Mucosa of descending colon (tissue), 3 donors: ENCODE measurements at regions not wholly inside any gene's neighbourhood (a gene's known extent, or its start where the extent isn't known, plus 50 kb on each side); places are given as distances from the start of the nearest gene placed in this dataset.

Source experiments
- ATAC-seq: fragments of 200-7000 bp; cut with Tn5 transposase; one replicate; pipeline ENCODE4 v1.9.1; 2020; ENCODE audit warnings: mild to moderate bottlenecking, moderate library complexity
- DNase-seq, 3 donors: peaks; one replicate each; pipeline ENCODE4 v3.0.0-alpha.2; 2020
- H3K36me3 ChIP-seq: fragments of 200-600 bp; one replicate; pipeline ENCODE4 v1.8.0; 2021; ENCODE audit warnings: low read depth, mild to moderate bottlenecking
- H3K4me1 ChIP-seq: fragments of 200-600 bp; one replicate; pipeline ENCODE4 v1.8.0; 2021; ENCODE audit warnings: low read depth, mild to moderate bottlenecking
- H3K4me3 ChIP-seq: fragments of 200-600 bp; one replicate; pipeline ENCODE4 v1.8.0; 2021; ENCODE audit warnings: mild to moderate bottlenecking
- H3K9me3 ChIP-seq: fragments of 200-600 bp; one replicate; pipeline ENCODE4 v1.8.0; 2021; ENCODE audit warnings: mild to moderate bottlenecking
- intact Hi-C, 2 donors: fragments of 100-400 bp; cut with DNase I in 1 of 2; cut with micrococcal nuclease in 1 of 2; formaldehyde crosslinking; loops; one replicate each; pipeline versions ENCODE4 v1.11.0 to v1.11.1; 2022; cut with DNase I, micrococcal nuclease
- TF ChIP-seq, protein P1 (sequence below): fragments of 200-600 bp; IDR thresholded peaks from one replicate; pipeline ENCODE4 v1.8.0; 2022; ENCODE audit warnings: antibody characterized with exemption, mild to moderate bottlenecking
- donor health status: DM: no; HTN: no; CAD: no; lungs with moderate emphysema.
- donor health status: DM: no; HTN: no; CAD: no.
- donor health status: DM: no; HTN: yes; CAD: no.

- ATAC-seq (no peak), DNase-seq (no peak)
- no peaks in the 10 kb centered on the region for H3K36me3 ChIP-seq
- intact Hi-C loops, result no loop called here
- TF ChIP-seq, protein P1, sequence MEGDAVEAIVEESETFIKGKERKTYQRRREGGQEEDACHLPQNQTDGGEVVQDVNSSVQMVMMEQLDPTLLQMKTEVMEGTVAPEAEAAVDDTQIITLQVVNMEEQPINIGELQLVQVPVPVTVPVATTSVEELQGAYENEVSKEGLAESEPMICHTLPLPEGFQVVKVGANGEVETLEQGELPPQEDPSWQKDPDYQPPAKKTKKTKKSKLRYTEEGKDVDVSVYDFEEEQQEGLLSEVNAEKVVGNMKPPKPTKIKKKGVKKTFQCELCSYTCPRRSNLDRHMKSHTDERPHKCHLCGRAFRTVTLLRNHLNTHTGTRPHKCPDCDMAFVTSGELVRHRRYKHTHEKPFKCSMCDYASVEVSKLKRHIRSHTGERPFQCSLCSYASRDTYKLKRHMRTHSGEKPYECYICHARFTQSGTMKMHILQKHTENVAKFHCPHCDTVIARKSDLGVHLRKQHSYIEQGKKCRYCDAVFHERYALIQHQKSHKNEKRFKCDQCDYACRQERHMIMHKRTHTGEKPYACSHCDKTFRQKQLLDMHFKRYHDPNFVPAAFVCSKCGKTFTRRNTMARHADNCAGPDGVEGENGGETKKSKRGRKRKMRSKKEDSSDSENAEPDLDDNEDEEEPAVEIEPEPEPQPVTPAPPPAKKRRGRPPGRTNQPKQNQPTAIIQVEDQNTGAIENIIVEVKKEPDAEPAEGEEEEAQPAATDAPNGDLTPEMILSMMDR, result no peak
- H3K9me3 ChIP-seq, result no peaks in the 10 kb centered on the region
- no peaks in the 10 kb centered on the region for H3K4me1 ChIP-seq
- H3K4me3 ChIP-seq, result no peak overlapping the region
Measured at GRCh38 chr12:13586361-13586760, 389.8 kb downstream of the EMP1 start.

- no peak for ATAC-seq
Measured at GRCh38 chr12:13584541-13584940, 388.0 kb downstream of the EMP1 start.

DNA sequence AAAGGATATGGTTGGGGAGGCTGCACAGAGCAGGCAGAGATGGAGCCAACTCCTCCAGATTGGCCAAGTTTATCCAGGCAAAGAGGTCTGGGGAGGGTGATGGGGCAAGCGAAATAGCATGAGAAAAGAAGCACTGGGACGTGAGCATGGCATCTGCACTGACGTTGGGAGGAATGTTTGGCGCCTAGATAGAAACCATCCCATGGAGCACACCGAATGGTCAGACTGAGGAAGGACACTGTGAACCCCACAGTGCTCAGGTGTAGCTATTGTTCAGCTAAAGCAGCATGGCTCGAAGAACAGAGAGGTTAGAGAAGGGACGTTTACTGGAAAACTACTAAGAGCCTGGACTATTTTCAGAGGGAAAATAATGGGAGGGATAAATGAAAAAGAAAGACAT, 387.1 kb downstream of the EMP1 start:
- TF ChIP-seq, protein P1, result no peak
- no peak for DNase-seq
- ATAC-seq, result no peak
- H3K9me3 ChIP-seq, result no peaks in the 10 kb centered on the region
- H3K4me3 ChIP-seq, result no peak overlapping the region
- no peaks in the 10 kb centered on the region for H3K4me1 ChIP-seq
- H3K36me3 ChIP-seq, result no peaks in the 10 kb centered on the region
- intact Hi-C loops, result no loop called here

More at GRCh38 chr12:13584541-13584940, 388.0 kb downstream of the EMP1 start:
- TF ChIP-seq, protein P1, result no peak
- Histone ChIP-seq H3K4me3 (no peak overlapping the region), H3K36me3 (no peaks in the 10 kb centered on the region), H3K4me1 (no peaks in the 10 kb centered on the region), H3K9me3 (no peaks in the 10 kb centered on the region)
- no peak for DNase-seq
- intact Hi-C loops, result no loop called here

GRCh38 chr12:13582421-13582820, 385.9 kb downstream of the EMP1 start:
- TF ChIP-seq, protein P1, result no peak
- H3K36me3 ChIP-seq, result no peaks in the 10 kb centered on the region
- intact Hi-C loops, result no loop called here
- H3K4me3 ChIP-seq, result no peak overlapping the region
- H3K4me1 ChIP-seq, result no peaks in the 10 kb centered on the region
- H3K9me3 ChIP-seq, result no peaks in the 10 kb centered on the region
- ATAC-seq, result no peak
- DNase-seq, result no peak

GRCh38 chr12:13581031-13581430, 384.5 kb downstream of the EMP1 start:
- no peak for DNase-seq
- Histone ChIP-seq H3K4me3 (no peak overlapping the region), H3K4me1 (no peaks in the 10 kb centered on the region), H3K36me3 (no peaks in the 10 kb centered on the region), H3K9me3 (no peaks in the 10 kb centered on the region)
- no peak for ATAC-seq
- TF ChIP-seq, protein P1, result no peak
- intact Hi-C loops, result no loop called here

DNA sequence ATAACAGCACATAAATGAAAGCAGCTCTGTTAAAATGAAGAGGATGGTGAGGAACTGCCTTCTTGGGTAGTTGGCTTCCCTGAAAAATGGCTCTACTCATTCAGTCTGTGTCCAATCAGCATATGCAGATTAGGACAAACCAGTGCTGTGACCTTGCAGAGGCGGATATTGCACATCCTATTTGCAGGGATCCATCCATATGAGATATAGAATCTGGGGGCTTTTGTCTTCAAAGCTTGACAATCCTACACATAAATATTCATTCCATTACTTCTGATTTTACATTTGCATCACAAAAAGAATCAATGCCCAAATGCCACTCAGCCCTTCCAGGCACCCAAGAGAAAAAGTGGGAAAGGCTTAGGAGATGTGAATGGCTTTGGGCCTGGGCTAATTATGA, 383.7 kb downstream of the EMP1 start:
- H3K36me3 ChIP-seq, result no peaks in the 10 kb centered on the region
- no peaks in the 10 kb centered on the region for H3K4me1 ChIP-seq
- TF ChIP-seq, protein P1, result no peak
- DNase-seq (no peak), ATAC-seq (no peak)
- no peaks in the 10 kb centered on the region for H3K9me3 ChIP-seq
- intact Hi-C loops, result no loop called here
- no peak overlapping the region for H3K4me3 ChIP-seq
